ENCODE measurements at regions not wholly inside any gene's neighbourhood (a gene's known extent, or its start where the extent isn't known, plus 50 kb on each side); places are given as distances from the start of the nearest gene placed in this dataset.
A peak's percentile ranks its signal among the peaks of the same experiment; 100 is the strongest.

- H3K9me3 ChIP-seq (ENCODE audit: control insufficient read depth, insufficient read depth, low read length), result peaks cover 17% of the 10 kb centered on the region; the same call in 1 of the 2 replicates
Observed at GRCh38 chr14:106823552-106823951, 1297.2 kb downstream of the TMEM121 start.

GRCh38 chr14:106826833-106827369, 1300.5 kb downstream of the TMEM121 start:
- no peak overlapping the region for H3K4me2 ChIP-seq (ENCODE audit: low read length)
- peaks cover 7% of the 10 kb centered on the region for H3K36me3 ChIP-seq (ENCODE audit: control insufficient read depth, low read length)
- H3F3A ChIP-seq (ENCODE audit: control insufficient read depth, insufficient read depth), result peaks cover 20% of the 10 kb centered on the region
- no peak for TF ChIP-seq CTCF (IDR thresholded peaks at IDR 0.05; ENCODE audit: low read depth, low read length, poor library complexity, severe bottlenecking)
- TF ChIP-seq EZH2phosphoT487 (IDR thresholded peaks at IDR 0.05; ENCODE audit: borderline replicate concordance, low read length), result no peak
- H3K79me2 ChIP-seq (ENCODE audit: control insufficient read depth, low read length), result no peaks in the 10 kb centered on the region
- H3K9me3 ChIP-seq (ENCODE audit: control insufficient read depth, insufficient read depth, low read length), result peaks cover 36% of the 10 kb centered on the region
- peaks cover 53% of the 10 kb centered on the region for H3K4me1 ChIP-seq (ENCODE audit: control insufficient read depth, low read length)
- H3K27me3 ChIP-seq (ENCODE audit: control insufficient read depth, low read length), result no peaks in the 10 kb centered on the region
- no peaks in the 10 kb centered on the region for H3K9me2 ChIP-seq (replicated peaks; ENCODE audit: control insufficient read depth, low read length)
- H3K4me3 ChIP-seq (ENCODE audit: low read length), result no peak overlapping the region
- no peaks in the 10 kb centered on the region for H4K20me1 ChIP-seq (ENCODE audit: control insufficient read depth, insufficient read depth, low read depth, low read length)
- H3K27ac ChIP-seq (ENCODE audit: low read depth, low read length), result no peak overlapping the region

More at GRCh38 chr14:106823552-106823951, 1297.2 kb downstream of the TMEM121 start:
- Histone ChIP-seq H3F3A (ENCODE audit: control insufficient read depth, insufficient read depth) (peaks cover 11% of the 10 kb centered on the region; the same call in 1 of the 2 replicates), H3K79me2 (ENCODE audit: control insufficient read depth, low read length) (no peaks in the 10 kb centered on the region), H3K27me3 (ENCODE audit: control insufficient read depth, low read length) (no peaks in the 10 kb centered on the region), H3K4me3 (ENCODE audit: low read length) (peak overlapping the region; percentile 61), H3K9me2 (replicated peaks; ENCODE audit: control insufficient read depth, low read length) (no peaks in the 10 kb centered on the region), H4K20me1 (ENCODE audit: control insufficient read depth, insufficient read depth, low read depth, low read length) (no peaks in the 10 kb centered on the region), H3K4me1 (ENCODE audit: control insufficient read depth, low read length) (peaks cover 57% of the 10 kb centered on the region), H3K27ac (ENCODE audit: low read depth, low read length) (peak overlapping the region; percentile 85), H3K4me2 (ENCODE audit: low read length) (peak overlapping the region; percentile 76), H3K36me3 (ENCODE audit: control insufficient read depth, low read length) (peaks cover 3% of the 10 kb centered on the region; the same call in 1 of the 2 replicates)
- TF ChIP-seq EZH2phosphoT487 (IDR thresholded peaks at IDR 0.05; ENCODE audit: borderline replicate concordance, low read length) (no peak), CTCF (IDR thresholded peaks at IDR 0.05; ENCODE audit: low read depth, low read length, poor library complexity, severe bottlenecking) (no peak)

GRCh38 chr14:106831322-106831720, 1304.9 kb downstream of the TMEM121 start:
- Histone ChIP-seq H3K27ac (ENCODE audit: low read depth, low read length) (no peak overlapping the region), H3K36me3 (ENCODE audit: control insufficient read depth, low read length) (peaks cover 7% of the 10 kb centered on the region; the same call in 1 of the 2 replicates), H3K4me1 (ENCODE audit: control insufficient read depth, low read length) (peaks cover 13% of the 10 kb centered on the region), H3K9me2 (replicated peaks; ENCODE audit: control insufficient read depth, low read length) (no peaks in the 10 kb centered on the region), H3K9me3 (ENCODE audit: control insufficient read depth, insufficient read depth, low read length) (peaks cover 26% of the 10 kb centered on the region), H3K27me3 (ENCODE audit: control insufficient read depth, low read length) (no peaks in the 10 kb centered on the region), H3K79me2 (ENCODE audit: control insufficient read depth, low read length) (no peaks in the 10 kb centered on the region), H3K4me2 (ENCODE audit: low read length) (peak overlapping the region; percentile 17; the same call in 1 of the 2 replicates), H4K20me1 (ENCODE audit: control insufficient read depth, insufficient read depth, low read depth, low read length) (no peaks in the 10 kb centered on the region), H3F3A (ENCODE audit: control insufficient read depth, insufficient read depth) (peaks cover 15% of the 10 kb centered on the region), H3K4me3 (ENCODE audit: low read length) (peak overlapping the region; percentile 38)
- TF ChIP-seq EZH2phosphoT487 (IDR thresholded peaks at IDR 0.05; ENCODE audit: borderline replicate concordance, low read length), result no peak
- peak; percentile 96 for TF ChIP-seq CTCF (IDR thresholded peaks at IDR 0.05; ENCODE audit: low read depth, low read length, poor library complexity, severe bottlenecking)

Data from DOHH2 (cell line).